Epithelial cell of esophagus (primary cell): ENCODE measurements at regions not wholly inside any gene's neighbourhood (a gene's known extent, or its start where the extent isn't known, plus 50 kb on each side); places are given as distances from the start of the nearest gene placed in this dataset.

Experiments used
- DNase-seq: peaks from one replicate; pipeline ENCODE4 v3.0.0; 2010; ENCODE audit warnings: low read depth
- H3K4me3 ChIP-seq: 2 replicates; pipeline ENCODE4 v1.5.1; 2011; ENCODE audit warnings: mild to moderate bottlenecking, low read length, control low read depth
- TF ChIP-seq, protein P1 (sequence below): IDR thresholded peaks from 2 replicates; pipeline ENCODE4 v1.5.1; 2011; ENCODE audit warnings: low read depth, mild to moderate bottlenecking, low read length, control low read depth, inconsistent platforms; ENCODE audit not compliant: insufficient read depth; ENCODE audit errors: missing control alignments

DNA sequence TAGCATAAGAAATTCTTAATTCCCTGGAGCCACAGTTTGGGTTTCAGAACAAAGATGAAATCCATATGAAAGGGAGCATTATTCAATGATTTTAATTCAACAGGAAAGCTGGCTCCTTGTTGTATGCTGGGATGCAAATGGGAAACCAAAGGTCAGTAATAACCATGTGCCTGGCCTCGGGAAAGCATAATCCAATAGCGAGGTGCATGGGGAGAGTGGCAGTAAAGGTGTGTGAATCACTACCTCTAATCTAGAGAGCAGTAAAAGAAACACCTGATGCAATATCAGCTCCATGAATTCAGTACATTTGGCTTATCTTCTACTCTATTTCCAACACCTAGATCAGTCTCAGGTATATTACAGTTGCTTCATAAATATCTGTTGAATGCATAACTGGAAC is 220.1 kb downstream of the FBXO15 start:
- H3K4me3 ChIP-seq = no peak overlapping the region
- TF ChIP-seq, protein P1, sequence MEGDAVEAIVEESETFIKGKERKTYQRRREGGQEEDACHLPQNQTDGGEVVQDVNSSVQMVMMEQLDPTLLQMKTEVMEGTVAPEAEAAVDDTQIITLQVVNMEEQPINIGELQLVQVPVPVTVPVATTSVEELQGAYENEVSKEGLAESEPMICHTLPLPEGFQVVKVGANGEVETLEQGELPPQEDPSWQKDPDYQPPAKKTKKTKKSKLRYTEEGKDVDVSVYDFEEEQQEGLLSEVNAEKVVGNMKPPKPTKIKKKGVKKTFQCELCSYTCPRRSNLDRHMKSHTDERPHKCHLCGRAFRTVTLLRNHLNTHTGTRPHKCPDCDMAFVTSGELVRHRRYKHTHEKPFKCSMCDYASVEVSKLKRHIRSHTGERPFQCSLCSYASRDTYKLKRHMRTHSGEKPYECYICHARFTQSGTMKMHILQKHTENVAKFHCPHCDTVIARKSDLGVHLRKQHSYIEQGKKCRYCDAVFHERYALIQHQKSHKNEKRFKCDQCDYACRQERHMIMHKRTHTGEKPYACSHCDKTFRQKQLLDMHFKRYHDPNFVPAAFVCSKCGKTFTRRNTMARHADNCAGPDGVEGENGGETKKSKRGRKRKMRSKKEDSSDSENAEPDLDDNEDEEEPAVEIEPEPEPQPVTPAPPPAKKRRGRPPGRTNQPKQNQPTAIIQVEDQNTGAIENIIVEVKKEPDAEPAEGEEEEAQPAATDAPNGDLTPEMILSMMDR = no peak
- DNase-seq = no peak

GRCh38 chr18:73924836-73925235 is 222.8 kb downstream of the FBXO15 start:
- no peak overlapping the region for H3K4me3 ChIP-seq
- DNase-seq = peak; percentile 40

DNA sequence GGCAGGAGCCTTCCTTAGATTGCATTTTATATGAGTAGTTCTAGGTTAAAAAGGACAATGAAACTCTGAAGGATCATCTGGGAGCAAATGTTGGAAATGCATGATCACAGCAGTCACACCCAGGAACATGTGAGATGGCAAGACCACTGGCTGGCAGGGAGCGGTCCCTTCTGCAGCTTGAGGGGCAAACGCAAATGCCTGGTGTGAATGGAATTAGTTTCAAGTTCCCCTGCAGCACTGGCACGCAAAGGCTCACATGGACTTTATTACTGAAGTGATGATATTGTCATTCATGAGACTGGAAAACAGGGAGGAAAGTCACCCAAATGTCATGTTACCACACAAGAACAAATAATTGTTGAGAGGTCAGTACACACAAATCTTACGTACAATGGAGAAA is 223.3 kb downstream of the FBXO15 start:
- DNase-seq = no peak
- TF ChIP-seq, protein P1 = no peak
- no peak overlapping the region for H3K4me3 ChIP-seq

More at GRCh38 chr18:73924836-73925235, 222.8 kb downstream of the FBXO15 start:
- TF ChIP-seq, protein P1 = no peak

DNA sequence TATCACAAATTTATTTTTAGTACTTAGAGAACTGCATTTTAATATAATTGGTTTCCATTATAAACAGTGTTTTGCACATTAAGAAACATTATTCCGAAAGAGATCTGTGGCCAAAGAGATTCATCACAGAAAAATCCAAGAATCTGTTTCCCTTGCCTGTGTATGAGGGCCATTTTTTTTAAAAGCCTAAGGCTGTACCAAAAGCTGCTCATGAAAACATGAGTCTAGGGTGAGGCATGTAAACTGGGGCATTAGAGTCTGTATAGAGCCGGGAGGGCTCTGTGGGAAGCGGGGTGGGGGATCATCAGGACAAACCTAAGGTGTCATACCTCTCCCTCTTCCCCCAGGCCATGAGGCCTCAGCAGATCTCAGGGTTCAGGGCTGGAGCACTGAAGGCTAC is 223.8 kb downstream of the FBXO15 start:
- no peak overlapping the region for H3K4me3 ChIP-seq
- DNase-seq = no peak
- TF ChIP-seq, protein P1 = no peak

GRCh38 chr18:73920033-73920432 is 227.6 kb downstream of the FBXO15 start:
- TF ChIP-seq, protein P1 = no peak
- no peak overlapping the region for H3K4me3 ChIP-seq
- no peak for DNase-seq

GRCh38 chr18:73918816-73919215 is 228.8 kb downstream of the FBXO15 start:
- H3K4me3 ChIP-seq = no peak overlapping the region
- TF ChIP-seq, protein P1 = no peak
- no peak for DNase-seq

GRCh38 chr18:73917046-73917445 is 230.6 kb downstream of the FBXO15 start:
- H3K4me3 ChIP-seq = no peak overlapping the region
- TF ChIP-seq, protein P1 = no peak
- no peak for DNase-seq
